SU-DHL-6 (cell line): ENCODE measurements at regions not wholly inside any gene's neighbourhood (a gene's known extent, or its start where the extent isn't known, plus 50 kb on each side); places are given as distances from the start of the nearest gene placed in this dataset.

Experiments used
- CTCF ChIP-seq: fragments of 200-600 bp; sonication (generic); IDR thresholded peaks from one replicate; pipeline ENCODE4 v1.5.1; 2017; ENCODE audit warnings: antibody characterized with exemption, mild to moderate bottlenecking, low read length, moderate library complexity; ENCODE audit not compliant: insufficient read depth, poor library complexity, severe bottlenecking
- EZH2phosphoT487 ChIP-seq: fragments of 200-600 bp; sonication (generic), shearing (Covaris generic); conservative IDR thresholded peaks from 2 replicates; pipeline ENCODE4 v1.6.1; 2018; ENCODE audit warnings: mild to moderate bottlenecking, antibody characterized with exemption, low read length, moderate library complexity, mixed read lengths

- TF ChIP-seq CTCF (no peak), EZH2phosphoT487 (no peak)
Measured at GRCh38 chr2:6692819-6693218, 172.9 kb downstream of the CMPK2 start.
